Epithelial cell of proximal tubule (primary cell): ENCODE measurements at regions not wholly inside any gene's neighbourhood (a gene's known extent, or its start where the extent isn't known, plus 50 kb on each side); places are given as distances from the start of the nearest gene placed in this dataset.

Experiments used
- DNase-seq: peaks from one replicate; pipeline ENCODE4 v3.0.0-alpha.2; 2011; ENCODE audit warnings: low read depth
- H3K4me3 ChIP-seq: 2 replicates; pipeline ENCODE4 v1.5.1; 2011; ENCODE audit warnings: low read depth, mild to moderate bottlenecking, low read length
- TF ChIP-seq, protein P1 (sequence below): conservative IDR thresholded peaks from 2 replicates; pipeline ENCODE4 v1.5.1; 2012; ENCODE audit warnings: low read depth, mild to moderate bottlenecking, low read length

DNA sequence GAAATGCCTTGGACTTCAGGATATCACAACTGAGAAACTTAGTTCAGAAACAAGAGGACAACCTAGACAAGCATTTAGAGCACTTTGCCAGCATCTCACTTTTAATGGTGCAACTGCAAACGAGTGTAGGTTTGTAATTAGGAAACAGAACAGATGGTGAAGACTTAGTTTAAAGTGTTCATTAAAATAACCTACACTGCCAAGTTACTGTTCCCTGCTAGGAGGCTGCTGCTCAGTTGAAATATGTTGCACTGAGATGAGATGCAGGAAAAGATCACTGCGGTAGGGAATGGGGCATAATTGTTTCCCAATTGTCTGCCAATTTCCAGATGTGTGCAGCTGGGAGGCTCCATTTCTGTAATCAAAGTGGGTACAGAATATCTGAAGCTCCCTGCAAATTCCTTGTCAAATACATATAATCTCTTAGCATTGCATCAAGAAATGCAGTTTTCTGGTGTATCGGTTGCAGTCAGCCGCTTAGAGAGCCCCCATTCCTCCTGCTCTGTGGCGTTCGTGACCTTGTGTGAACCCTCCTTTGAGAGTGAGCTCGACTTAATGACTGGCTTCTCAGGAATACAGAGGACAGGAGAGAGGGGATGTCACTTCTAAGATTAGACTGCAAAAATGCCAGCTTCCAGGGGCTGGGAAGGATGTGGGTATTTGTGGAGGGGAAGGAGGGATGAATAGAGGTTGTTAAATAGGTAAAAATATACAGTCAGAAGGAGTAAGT lies 448.9 kb downstream of the MED10 start:
- H3K4me3 ChIP-seq = no peak overlapping the region
- TF ChIP-seq, protein P1, sequence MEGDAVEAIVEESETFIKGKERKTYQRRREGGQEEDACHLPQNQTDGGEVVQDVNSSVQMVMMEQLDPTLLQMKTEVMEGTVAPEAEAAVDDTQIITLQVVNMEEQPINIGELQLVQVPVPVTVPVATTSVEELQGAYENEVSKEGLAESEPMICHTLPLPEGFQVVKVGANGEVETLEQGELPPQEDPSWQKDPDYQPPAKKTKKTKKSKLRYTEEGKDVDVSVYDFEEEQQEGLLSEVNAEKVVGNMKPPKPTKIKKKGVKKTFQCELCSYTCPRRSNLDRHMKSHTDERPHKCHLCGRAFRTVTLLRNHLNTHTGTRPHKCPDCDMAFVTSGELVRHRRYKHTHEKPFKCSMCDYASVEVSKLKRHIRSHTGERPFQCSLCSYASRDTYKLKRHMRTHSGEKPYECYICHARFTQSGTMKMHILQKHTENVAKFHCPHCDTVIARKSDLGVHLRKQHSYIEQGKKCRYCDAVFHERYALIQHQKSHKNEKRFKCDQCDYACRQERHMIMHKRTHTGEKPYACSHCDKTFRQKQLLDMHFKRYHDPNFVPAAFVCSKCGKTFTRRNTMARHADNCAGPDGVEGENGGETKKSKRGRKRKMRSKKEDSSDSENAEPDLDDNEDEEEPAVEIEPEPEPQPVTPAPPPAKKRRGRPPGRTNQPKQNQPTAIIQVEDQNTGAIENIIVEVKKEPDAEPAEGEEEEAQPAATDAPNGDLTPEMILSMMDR = no peak
- no peak for DNase-seq

DNA sequence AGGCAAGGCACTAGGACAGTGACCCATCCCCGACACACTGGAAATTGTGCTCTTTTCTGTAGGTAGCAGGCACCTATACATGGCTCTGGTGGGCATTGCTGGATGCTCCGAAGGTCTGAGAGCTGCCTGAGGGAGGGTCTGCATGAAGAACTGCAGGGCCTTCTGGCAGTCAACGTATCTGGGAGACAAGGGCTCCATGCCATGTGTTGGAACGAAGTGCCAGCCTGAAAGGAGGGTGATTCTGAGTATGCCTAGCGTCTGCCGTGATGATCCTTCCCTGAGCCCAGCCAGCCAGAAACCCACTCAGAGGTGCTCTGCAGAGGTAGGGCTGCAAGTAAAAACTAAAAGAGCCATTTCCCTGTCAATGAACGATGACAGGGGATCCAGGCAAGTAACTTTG lies 453.2 kb downstream of the MED10 start:
- DNase-seq = no peak
- no peak overlapping the region for H3K4me3 ChIP-seq
- TF ChIP-seq, protein P1 = no peak

DNA sequence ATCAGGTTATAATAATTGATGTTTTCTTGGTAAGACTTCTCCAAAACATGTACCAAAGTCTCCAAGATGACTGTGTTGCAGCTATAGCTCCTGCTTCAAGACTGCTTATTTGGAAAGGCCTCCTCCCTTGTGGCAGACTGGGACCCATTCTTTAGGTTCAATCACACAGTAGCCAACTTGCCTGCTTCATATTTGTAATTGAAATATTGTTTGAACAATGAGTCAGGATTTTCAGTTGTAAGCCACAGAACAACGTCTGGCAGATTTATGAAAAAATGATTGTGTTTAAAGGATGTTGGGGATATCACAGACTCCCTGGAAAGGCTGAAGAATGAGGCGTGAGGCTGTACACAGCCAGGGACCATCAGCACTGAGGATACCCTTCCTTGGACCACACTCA lies 458.9 kb downstream of the MED10 start:
- DNase-seq = no peak
- no peak overlapping the region for H3K4me3 ChIP-seq
- TF ChIP-seq, protein P1 = no peak

DNA sequence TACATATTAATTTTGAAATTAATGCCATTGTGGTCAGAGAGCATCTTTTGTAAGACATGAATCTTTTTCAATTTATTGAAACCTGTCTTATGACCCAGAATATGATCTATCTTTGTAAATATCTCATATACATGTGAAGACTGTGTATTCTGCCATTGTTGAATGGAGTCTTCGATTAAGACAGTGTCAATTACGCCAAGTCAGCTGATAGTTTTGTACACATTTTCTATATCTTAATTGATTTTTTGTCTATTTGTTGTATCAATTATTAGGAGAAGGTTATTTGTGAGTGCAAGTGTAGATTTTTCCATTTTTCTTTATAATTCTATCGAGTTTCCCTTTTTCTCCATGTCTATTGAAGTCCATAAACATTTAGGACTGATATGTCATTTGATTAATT lies 471.6 kb downstream of the MED10 start:
- TF ChIP-seq, protein P1 = no peak
- DNase-seq = no peak
- H3K4me3 ChIP-seq = no peak overlapping the region

DNA sequence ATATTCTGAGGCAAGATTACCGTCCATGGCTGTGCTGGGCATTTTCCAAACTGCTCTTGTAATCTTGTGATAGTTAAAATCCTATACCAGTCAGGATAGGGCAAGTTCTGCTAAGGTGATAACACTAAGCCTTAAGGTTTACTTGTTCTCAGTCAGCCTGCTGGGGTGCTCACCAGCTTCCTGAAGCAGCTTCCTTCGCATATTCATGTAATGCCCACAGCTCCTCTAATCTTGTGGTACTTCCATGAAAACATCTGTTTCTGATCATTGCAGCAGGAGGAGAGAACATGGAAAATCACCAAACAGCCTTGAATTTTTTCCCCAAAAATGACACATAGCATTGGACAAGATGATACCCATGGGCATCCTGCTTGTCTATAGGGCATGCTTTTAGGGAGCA lies 473.2 kb downstream of the MED10 start:
- TF ChIP-seq, protein P1 = no peak
- H3K4me3 ChIP-seq = no peak overlapping the region
- DNase-seq = no peak

DNA sequence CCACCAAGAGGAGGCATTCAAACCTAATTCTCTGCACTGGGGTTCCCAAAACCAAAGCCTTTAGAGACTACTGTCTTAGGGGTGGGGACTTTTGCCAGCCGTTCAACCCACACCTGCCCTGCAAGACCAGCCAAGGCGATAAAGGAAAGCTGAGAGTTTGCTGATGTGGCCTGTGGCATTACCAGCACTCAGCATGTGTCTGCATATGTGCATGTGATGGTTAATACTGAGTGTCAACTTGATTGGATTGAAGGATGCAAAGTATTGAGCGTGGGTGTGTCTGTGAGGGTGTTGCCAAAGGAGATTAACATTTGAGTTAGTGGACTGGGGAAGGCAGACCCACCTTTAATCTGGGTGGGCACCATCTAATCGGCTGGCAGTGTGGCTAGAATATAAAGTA lies 474.2 kb downstream of the MED10 start:
- DNase-seq = no peak
- H3K4me3 ChIP-seq = no peak overlapping the region
- TF ChIP-seq, protein P1 = no peak
